VCaP (cell line): ENCODE measurements at regions not wholly inside any gene's neighbourhood (a gene's known extent, or its start where the extent isn't known, plus 50 kb on each side); places are given as distances from the start of the nearest gene placed in this dataset.

ENCODE experiments used
- H3K27ac ChIP-seq: fragments of 450-650 bp; 2 replicates; pipeline ENCODE4 v1.5.1; 2017
- TF ChIP-seq, protein P1 (sequence below): fragments of 450-650 bp; conservative IDR thresholded peaks from 2 replicates; pipeline ENCODE4 v1.5.1; 2017; ENCODE audit warnings: mild to moderate bottlenecking, moderate library complexity

- TF ChIP-seq, protein P1, sequence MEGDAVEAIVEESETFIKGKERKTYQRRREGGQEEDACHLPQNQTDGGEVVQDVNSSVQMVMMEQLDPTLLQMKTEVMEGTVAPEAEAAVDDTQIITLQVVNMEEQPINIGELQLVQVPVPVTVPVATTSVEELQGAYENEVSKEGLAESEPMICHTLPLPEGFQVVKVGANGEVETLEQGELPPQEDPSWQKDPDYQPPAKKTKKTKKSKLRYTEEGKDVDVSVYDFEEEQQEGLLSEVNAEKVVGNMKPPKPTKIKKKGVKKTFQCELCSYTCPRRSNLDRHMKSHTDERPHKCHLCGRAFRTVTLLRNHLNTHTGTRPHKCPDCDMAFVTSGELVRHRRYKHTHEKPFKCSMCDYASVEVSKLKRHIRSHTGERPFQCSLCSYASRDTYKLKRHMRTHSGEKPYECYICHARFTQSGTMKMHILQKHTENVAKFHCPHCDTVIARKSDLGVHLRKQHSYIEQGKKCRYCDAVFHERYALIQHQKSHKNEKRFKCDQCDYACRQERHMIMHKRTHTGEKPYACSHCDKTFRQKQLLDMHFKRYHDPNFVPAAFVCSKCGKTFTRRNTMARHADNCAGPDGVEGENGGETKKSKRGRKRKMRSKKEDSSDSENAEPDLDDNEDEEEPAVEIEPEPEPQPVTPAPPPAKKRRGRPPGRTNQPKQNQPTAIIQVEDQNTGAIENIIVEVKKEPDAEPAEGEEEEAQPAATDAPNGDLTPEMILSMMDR = no peak
- H3K27ac ChIP-seq = no peak overlapping the region
Observed at GRCh38 chr5:20420991-20421595, 433.1 kb upstream of the CDH18 start.
